ACHN (cell line): ENCODE measurements at regions not wholly inside any gene's neighbourhood (a gene's known extent, or its start where the extent isn't known, plus 50 kb on each side); places are given as distances from the start of the nearest gene placed in this dataset.
"Not testable (repeated sequence)": the region's sequence is repeated elsewhere in the genome, so short reads cannot be mapped to it uniquely, and the experiment has no call there.

Experiments used
- DNase-seq: peaks from one replicate; pipeline ENCODE4 v3.0.0-alpha.2; 2015
- in situ Hi-C: cut with HindIII; loops from 2 replicates; pipeline ENCODE4 v1.10.0; 2017; ENCODE audit warnings: low sequenced_read_pairs, low pct_ligation_motif_present, low pct_unique_long_range_greater_than_20kb

GRCh38 chr2:65916785-65917295, 484.4 kb upstream of the SPRED2 start:
- no peak for DNase-seq
- in situ Hi-C loops = no loop called here

- no peak for DNase-seq
- in situ Hi-C loops = no loop called here
These were observed 483.8 kb upstream of the SPRED2 start for GRCh38 chr2:65916177-65916576.

GRCh38 chr2:65915273-65915672, 482.9 kb upstream of the SPRED2 start:
- no peak for DNase-seq

GRCh38 chr2:65914244-65914786, 481.9 kb upstream of the SPRED2 start:
- DNase-seq = no peak
- in situ Hi-C loops = no loop called here

More at GRCh38 chr2:65915273-65915672, 482.9 kb upstream of the SPRED2 start:
- in situ Hi-C loops = no loop called here

GRCh38 chr2:65913813-65914212, 481.4 kb upstream of the SPRED2 start:
- DNase-seq = no peak

GRCh38 chr2:65901756-65902155, 469.4 kb upstream of the SPRED2 start:
- DNase-seq = no peak
- in situ Hi-C loops = no loop called here

More at GRCh38 chr2:65913813-65914212, 481.4 kb upstream of the SPRED2 start:
- in situ Hi-C loops = no loop called here

GRCh38 chr2:65896446-65896845, 464.0 kb upstream of the SPRED2 start:
- DNase-seq = no peak
- in situ Hi-C loops = no loop called here

GRCh38 chr2:65890131-65890530, 457.7 kb upstream of the SPRED2 start:
- DNase-seq, in situ Hi-C loops: not testable (repeated sequence)

- in situ Hi-C loops = no loop called here
- DNase-seq = no peak
These were observed 452.9 kb upstream of the SPRED2 start for GRCh38 chr2:65885266-65885665.

- no peak for DNase-seq
- in situ Hi-C loops = no loop called here
These were observed 449.2 kb upstream of the SPRED2 start for GRCh38 chr2:65881592-65881991.

- in situ Hi-C loops = no loop called here
- DNase-seq = no peak
These were observed 448.0 kb upstream of the SPRED2 start for GRCh38 chr2:65880436-65880835.

GRCh38 chr2:65878011-65878340, 445.6 kb upstream of the SPRED2 start:
- in situ Hi-C loops = no loop called here
- DNase-seq = no peak

- in situ Hi-C loops = no loop called here
- DNase-seq = no peak
These were observed 445.1 kb upstream of the SPRED2 start for GRCh38 chr2:65877331-65878010.

- no peak for DNase-seq
- in situ Hi-C loops = no loop called here
These were observed 443.7 kb upstream of the SPRED2 start for GRCh38 chr2:65876114-65876513.

GRCh38 chr2:65870826-65871225, 438.4 kb upstream of the SPRED2 start:
- DNase-seq = no peak

GRCh38 chr2:65869296-65869695, 436.9 kb upstream of the SPRED2 start:
- no peak for DNase-seq
- in situ Hi-C loops = no loop called here

More at GRCh38 chr2:65870826-65871225, 438.4 kb upstream of the SPRED2 start:
- in situ Hi-C loops = no loop called here

- DNase-seq = no peak
- in situ Hi-C loops = no loop called here
These were observed 435.8 kb upstream of the SPRED2 start for GRCh38 chr2:65868177-65868576.

- in situ Hi-C loops = no loop called here
- no peak for DNase-seq
These were observed 435.0 kb upstream of the SPRED2 start for GRCh38 chr2:65867446-65867845.

GRCh38 chr2:65866148-65866547, 433.7 kb upstream of the SPRED2 start:
- no peak for DNase-seq
- in situ Hi-C loops = no loop called here

GRCh38 chr2:65864619-65865018, 432.2 kb upstream of the SPRED2 start:
- in situ Hi-C loops = no loop called here
- no peak for DNase-seq
